Testis (tissue), 2 donors: ENCODE measurements at regions not wholly inside any gene's neighbourhood (a gene's known extent, or its start where the extent isn't known, plus 50 kb on each side); places are given as distances from the start of the nearest gene placed in this dataset.

ENCODE experiments used
- DNase-seq: peaks from one replicate; pipeline ENCODE4 v3.0.0-alpha.2; 2019
- H3K27ac ChIP-seq, 2 donors: fragments of 200-600 bp; sonication (generic); one replicate each; pipeline ENCODE4 v1.5.1; 2019
- H3K27me3 ChIP-seq: fragments of 200-600 bp; sonication (generic); one replicate; pipeline ENCODE4 v1.5.1; 2019
- H3K36me3 ChIP-seq: fragments of 200-600 bp; sonication (generic); one replicate; pipeline ENCODE4 v1.5.1; 2017; ENCODE audit warnings: low read depth; ENCODE audit errors: missing control alignments
- H3K4me1 ChIP-seq: fragments of 200-600 bp; sonication (generic); one replicate; pipeline ENCODE4 v1.5.1; 2019
- H3K4me3 ChIP-seq, 2 donors: fragments of 200-600 bp; sonication (generic); one replicate each; pipeline ENCODE4 v1.5.1; 2017 to 2019
- H3K9me3 ChIP-seq: fragments of 200-600 bp; sonication (generic); one replicate; pipeline ENCODE4 v1.5.1; 2017
- CTCF ChIP-seq, 3 experiments: fragments of 450-650 bp in 2 of 3; fragments of 200-600 bp in 1 of 3; sonication (generic) in 1 of 3; IDR thresholded peaks; one replicate each; pipeline ENCODE4 v1.5.1; 2016 to 2019; ENCODE audit warnings: antibody characterized with exemption in 3 of 3, mild to moderate bottlenecking in 2 of 3, moderate library complexity in 1 of 3
- POLR2A ChIP-seq: fragments of 450-650 bp; IDR thresholded peaks from one replicate; pipeline ENCODE4 v1.6.1; 2017; ENCODE audit warnings: antibody characterized with exemption, mild to moderate bottlenecking, moderate library complexity
- WGBS, 2 donors: methylation state at CpG; one replicate each; pipeline ENCODE4 v1.1.5; 2018; 5-methylcytosine and 5-hydroxymethylcytosine counted together
- intact Hi-C: fragments of 100-400 bp; cut with DNase I; formaldehyde crosslinking; loops from one replicate; pipeline ENCODE4 v1.15.1; 2023; ENCODE audit warnings: low total_unique reads

- Histone ChIP-seq H3K4me1 (no peaks in the 10 kb centered on the region), H3K9me3 (no peaks in the 10 kb centered on the region), H3K27ac (no peak overlapping the region), H3K4me3 (no peak overlapping the region), H3K36me3 (no peaks in the 10 kb centered on the region), H3K27me3 (no peaks in the 10 kb centered on the region)
- WGBS, 2 donors = 72 to 83% methylated on average over 3 of the region's 3 CpGs
- intact Hi-C loops = no loop called here
- no peak for DNase-seq
- TF ChIP-seq POLR2A = no peak
- TF ChIP-seq CTCF (IDR thresholded peaks at IDR 0.05) = no peak
Measured at GRCh38 chr5:102596113-102596512, 97.3 kb upstream of the SLCO6A1 start.

GRCh38 chr5:102596951-102597350 lies 98.2 kb upstream of the SLCO6A1 start:
- Histone ChIP-seq H3K27ac (no peak overlapping the region), H3K27me3 (no peaks in the 10 kb centered on the region), H3K4me1 (no peaks in the 10 kb centered on the region), H3K36me3 (no peaks in the 10 kb centered on the region), H3K4me3 (no peak overlapping the region), H3K9me3 (no peaks in the 10 kb centered on the region)
- DNase-seq = no peak
- 84 to 100% methylated on average over 1 of the region's 1 CpG for WGBS, 2 donors
- intact Hi-C loops = no loop called here
- TF ChIP-seq POLR2A = no peak
- no peak for TF ChIP-seq CTCF (IDR thresholded peaks at IDR 0.05)

GRCh38 chr5:102599289-102599688 lies 100.5 kb upstream of the SLCO6A1 start:
- H3K9me3 ChIP-seq = no peaks in the 10 kb centered on the region
- TF ChIP-seq POLR2A (no peak), CTCF (IDR thresholded peaks at IDR 0.05) (no peak)
- H3K27ac ChIP-seq = no peak overlapping the region
- no peak for DNase-seq
- no peaks in the 10 kb centered on the region for H3K4me1 ChIP-seq
- WGBS, 2 donors = 90 to 95% methylated on average over 2 of the region's 2 CpGs
- H3K27me3 ChIP-seq = no peaks in the 10 kb centered on the region
- H3K36me3 ChIP-seq = no peaks in the 10 kb centered on the region
- intact Hi-C loops = no loop called here
- H3K4me3 ChIP-seq = no peak overlapping the region

GRCh38 chr5:102600964-102601363 lies 102.2 kb upstream of the SLCO6A1 start:
- Histone ChIP-seq H3K4me3 (no peak overlapping the region), H3K4me1 (no peaks in the 10 kb centered on the region), H3K36me3 (no peaks in the 10 kb centered on the region), H3K27ac (no peak overlapping the region), H3K27me3 (no peaks in the 10 kb centered on the region), H3K9me3 (no peaks in the 10 kb centered on the region)
- no peak for DNase-seq
- no peak for TF ChIP-seq POLR2A
- WGBS, 2 donors = 60 to 66% methylated on average over 3 of the region's 3 CpGs
- intact Hi-C loops = no loop called here

GRCh38 chr5:102603670-102604069 lies 104.9 kb upstream of the SLCO6A1 start:
- TF ChIP-seq CTCF (IDR thresholded peaks at IDR 0.05) (no peak), POLR2A (no peak)
- Histone ChIP-seq H3K9me3 (no peaks in the 10 kb centered on the region), H3K4me1 (no peaks in the 10 kb centered on the region), H3K27ac (no peak overlapping the region), H3K36me3 (no peaks in the 10 kb centered on the region), H3K4me3 (no peak overlapping the region), H3K27me3 (no peaks in the 10 kb centered on the region)
- no peak for DNase-seq
- intact Hi-C loops = no loop called here
